Esophagus squamous epithelium (tissue), 4 donors: ENCODE measurements at regions not wholly inside any gene's neighbourhood (a gene's known extent, or its start where the extent isn't known, plus 50 kb on each side); places are given as distances from the start of the nearest gene placed in this dataset.

Experiments
- POLR2A ChIP-seq, 4 donors: fragments of 450-650 bp; IDR thresholded peaks; one replicate each; pipeline ENCODE4 v1.6.1; 2017; ENCODE audit warnings: antibody characterized with exemption in 4 of 4, mild to moderate bottlenecking in 4 of 4, moderate library complexity in 3 of 4
- TF ChIP-seq, protein P1 (sequence below), 6 experiments: fragments of 450-650 bp in 4 of 6; fragments of 200-600 bp in 2 of 6; sonication (generic) in 2 of 6; IDR thresholded peaks; one replicate each; pipeline ENCODE4 v1.5.1; 2016 to 2019; ENCODE audit warnings: antibody characterized with exemption in 6 of 6, mild to moderate bottlenecking in 4 of 6, moderate library complexity in 4 of 6

DNA sequence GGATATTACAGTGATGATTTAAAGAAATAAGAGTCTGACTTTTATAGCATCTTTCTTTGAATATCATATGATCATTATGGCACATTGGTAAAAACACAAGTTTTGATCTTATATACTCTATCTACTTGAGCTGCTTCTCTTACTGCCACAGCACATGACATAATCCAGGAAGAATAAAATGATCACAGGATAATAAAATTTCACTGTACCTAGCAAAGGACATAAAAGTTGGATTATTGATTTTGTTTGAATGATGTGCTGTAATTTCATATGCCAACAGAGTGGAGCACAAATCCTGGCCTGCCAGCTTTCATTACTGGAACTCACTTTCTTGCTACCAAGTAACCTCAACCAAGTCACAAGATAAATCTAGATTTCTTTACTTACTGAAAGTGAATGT is 162.1 kb upstream of the NANOGP8 start:
- TF ChIP-seq, protein P1, sequence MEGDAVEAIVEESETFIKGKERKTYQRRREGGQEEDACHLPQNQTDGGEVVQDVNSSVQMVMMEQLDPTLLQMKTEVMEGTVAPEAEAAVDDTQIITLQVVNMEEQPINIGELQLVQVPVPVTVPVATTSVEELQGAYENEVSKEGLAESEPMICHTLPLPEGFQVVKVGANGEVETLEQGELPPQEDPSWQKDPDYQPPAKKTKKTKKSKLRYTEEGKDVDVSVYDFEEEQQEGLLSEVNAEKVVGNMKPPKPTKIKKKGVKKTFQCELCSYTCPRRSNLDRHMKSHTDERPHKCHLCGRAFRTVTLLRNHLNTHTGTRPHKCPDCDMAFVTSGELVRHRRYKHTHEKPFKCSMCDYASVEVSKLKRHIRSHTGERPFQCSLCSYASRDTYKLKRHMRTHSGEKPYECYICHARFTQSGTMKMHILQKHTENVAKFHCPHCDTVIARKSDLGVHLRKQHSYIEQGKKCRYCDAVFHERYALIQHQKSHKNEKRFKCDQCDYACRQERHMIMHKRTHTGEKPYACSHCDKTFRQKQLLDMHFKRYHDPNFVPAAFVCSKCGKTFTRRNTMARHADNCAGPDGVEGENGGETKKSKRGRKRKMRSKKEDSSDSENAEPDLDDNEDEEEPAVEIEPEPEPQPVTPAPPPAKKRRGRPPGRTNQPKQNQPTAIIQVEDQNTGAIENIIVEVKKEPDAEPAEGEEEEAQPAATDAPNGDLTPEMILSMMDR (IDR thresholded peaks at IDR 0.05): no peak
- no peak for TF ChIP-seq POLR2A (IDR thresholded peaks at IDR 0.05)
